Fibroblast of upper back skin (primary cell): ENCODE measurements at regions not wholly inside any gene's neighbourhood (a gene's known extent, or its start where the extent isn't known, plus 50 kb on each side); places are given as distances from the start of the nearest gene placed in this dataset.

Source experiments
- DNase-seq: peaks from one replicate; pipeline ENCODE4 v3.0.0-alpha.2; 2013

DNA sequence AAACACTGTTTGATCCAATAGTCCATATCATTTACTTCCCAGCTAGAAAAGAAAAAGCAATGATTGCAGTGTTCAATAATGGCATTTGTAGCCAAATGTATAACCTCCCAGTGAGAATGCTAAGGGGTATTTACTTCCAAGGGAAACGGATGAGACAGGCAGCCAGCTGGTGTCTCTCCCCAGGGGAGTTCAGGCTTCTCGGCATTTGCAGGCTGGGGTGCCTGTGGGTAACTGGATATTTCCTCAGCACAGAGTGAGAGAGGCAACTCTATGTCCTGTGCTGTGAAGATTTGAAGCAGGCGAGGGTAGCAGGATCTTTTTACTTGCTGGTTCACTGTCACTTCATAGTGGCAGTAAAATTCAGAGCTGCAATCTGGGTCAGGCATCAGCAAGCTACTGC, 1455.6 kb upstream of the TMEM132C start:
- DNase-seq: no peak

DNA sequence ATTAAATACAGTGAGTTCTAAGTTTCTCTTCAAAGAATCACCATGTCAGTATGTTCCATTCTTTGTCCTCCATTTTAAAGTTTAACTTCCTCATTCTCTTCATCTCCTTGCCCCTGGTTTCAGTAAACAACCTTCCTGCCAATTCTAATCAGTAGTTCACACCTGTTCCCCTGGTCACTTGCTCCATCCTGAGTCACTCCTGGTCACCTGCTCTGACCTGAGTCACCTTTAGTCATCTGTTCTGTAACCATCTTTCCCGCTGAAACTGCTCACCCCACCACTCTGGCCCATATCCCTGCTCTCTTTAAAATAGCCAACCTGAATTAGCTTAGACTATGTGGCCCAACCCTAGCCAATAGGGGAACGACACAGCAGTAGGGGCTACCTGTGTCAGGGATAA, 1447.4 kb upstream of the TMEM132C start:
- DNase-seq: no peak

DNA sequence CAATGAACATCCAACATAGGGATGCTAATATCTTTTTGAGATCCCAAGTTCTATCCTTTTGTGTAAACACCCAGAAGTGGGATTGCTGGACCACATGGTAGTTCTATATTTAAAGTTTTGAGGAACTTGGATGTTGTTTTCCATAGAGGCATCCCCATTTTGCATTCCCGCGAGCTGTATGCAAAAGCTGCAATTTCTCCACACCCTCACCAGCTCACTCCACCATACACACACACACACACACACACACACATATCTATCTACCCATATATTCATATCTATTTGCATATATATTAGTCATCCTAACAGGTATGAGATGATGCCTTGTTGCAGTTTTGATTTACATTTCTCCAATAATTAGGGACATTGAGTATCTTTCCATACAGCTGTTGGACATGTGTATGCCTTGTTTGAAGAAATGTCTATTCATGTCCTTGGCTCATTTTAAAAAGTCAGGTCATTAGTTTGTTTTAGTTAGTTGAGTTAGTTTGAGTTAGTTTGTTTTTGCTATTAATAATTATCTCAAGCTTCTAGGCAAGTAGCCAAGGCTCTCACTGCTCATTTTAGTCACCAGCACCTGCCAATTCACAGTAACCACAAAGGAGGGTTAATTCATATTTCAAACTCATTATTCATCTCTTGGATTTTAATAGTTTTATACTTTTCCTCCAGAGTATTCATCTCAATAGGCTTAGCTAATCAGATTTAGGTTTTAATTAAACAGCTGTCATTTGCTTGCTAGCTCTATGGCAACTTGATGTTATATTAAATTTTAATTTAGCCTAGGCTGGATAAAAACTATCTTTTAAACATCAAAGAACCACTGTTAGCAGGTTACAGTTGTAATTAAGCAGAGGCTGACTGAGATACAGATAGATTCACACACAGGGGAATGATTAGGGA, 1435.9 kb upstream of the TMEM132C start:
- no peak for DNase-seq

DNA sequence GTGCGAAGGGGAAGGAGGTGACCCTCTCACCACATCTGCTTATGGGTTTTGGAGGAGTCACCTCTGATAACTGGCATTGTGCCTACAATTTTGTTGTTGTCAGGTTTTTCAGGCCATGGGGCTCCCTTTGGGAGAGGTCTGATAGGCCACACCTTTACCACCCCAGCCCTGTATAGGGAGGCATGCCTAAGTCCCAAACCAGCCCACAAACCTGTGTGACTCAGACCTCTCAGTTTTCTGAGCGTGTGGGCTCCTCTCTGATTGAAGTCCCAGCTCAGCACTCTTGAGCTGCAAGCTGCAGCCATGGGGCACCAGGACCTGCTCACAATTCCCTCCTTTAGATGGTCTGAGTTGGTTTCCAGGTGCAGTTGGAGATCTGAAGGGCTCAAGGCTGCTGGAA, 1429.3 kb upstream of the TMEM132C start:
- DNase-seq: no peak

DNA sequence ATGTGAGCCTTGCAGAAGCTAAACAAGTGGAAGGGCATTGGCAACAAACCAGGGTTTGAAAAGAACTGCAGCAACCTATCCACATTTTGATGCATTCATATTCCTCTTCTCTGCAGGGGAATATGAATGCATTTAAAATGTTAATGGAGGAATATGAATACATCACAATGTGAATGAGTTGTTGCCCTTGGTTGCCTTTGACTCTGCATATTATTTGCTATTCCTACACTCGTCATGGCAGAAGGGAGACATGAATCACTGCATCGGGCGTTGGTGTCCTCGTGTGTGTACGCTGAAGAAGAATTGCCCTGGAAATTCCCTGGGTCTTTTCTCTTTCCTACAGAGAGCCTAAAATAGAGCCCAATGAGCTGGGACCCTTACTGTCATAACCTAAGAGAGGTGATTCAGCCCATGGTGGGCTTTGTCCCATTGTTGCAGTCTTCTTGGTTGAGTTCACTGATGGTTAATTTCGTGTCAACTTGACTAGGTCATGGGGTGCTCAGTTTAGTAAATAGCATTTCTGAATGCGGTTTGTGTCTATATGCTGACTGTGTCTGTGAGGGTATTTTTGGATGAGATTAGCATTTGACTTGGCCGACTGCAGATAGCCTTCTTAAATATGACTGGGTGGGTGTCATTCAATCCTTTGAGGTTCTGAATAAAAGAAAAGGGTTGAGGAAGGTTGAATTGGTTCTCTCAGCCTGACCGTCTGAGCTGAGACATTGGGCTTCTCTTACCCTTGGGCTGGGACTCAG, 1422.9 kb upstream of the TMEM132C start:
- no peak for DNase-seq

DNA sequence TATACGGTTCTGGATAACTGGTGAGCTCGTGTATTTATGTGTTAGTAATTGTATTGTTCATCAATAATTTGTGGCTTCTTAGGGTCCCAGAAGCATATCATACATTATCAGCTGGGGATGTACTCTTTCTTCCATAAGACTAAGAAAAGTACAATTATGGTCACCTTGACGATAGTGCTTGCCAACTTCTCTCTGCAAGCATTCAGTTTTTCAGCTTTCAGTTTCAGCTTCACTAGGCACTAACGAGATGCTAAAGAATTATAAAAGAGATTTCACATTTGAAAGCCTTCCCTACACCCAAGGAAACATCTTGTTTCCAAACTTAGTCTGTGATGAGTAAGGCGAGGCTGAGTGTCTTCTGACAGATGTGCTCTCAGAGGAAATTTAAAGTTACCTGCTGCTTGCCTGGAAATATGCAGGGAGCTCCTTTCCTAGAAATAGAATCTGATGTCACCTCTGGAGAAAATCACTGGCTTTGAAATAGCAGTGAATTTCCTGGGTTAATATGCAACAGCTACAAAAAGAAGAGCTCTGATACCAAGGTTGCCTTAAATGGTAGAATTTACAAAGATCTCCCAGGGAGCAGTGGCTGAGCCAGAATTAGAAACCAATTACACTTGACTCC, 1419.9 kb upstream of the TMEM132C start:
- no peak for DNase-seq

DNA sequence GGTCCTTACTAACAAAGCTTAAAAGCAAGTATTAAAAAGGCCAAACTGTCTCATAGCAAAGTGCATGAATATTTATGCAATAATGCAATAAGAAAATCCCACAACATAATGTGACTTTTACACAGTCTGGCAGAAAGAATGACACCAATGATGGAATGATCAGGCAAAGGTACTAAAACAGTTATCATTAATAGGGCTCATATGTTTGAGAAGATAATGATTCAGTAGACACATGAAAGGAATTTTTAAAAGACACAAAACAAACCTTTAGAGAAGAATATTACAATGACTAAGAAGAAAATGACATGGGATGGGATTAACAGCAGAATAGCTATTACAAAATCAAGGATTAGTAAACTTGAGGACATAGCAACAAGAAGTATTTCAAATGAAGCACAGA, 1411.2 kb upstream of the TMEM132C start:
- no peak for DNase-seq

DNA sequence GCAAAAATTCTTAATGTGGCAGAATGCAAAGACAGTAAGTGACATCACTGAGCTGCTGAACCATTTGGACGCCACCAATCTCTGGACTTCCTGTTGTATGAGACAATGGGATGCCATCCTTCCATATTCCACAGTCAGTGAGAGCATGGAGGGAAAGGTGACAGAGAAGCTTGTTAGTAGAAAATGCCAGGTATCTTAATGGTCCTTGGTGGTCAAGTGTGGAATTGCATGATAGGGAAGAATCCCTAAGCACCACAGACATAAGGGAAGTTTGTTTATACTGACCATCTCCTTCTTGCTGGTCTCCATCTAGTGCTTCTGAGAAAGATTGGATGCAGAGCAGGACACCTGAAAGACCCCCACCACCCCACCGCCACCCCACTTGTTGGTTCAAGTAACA, 1410.0 kb upstream of the TMEM132C start:
- no peak for DNase-seq

DNA sequence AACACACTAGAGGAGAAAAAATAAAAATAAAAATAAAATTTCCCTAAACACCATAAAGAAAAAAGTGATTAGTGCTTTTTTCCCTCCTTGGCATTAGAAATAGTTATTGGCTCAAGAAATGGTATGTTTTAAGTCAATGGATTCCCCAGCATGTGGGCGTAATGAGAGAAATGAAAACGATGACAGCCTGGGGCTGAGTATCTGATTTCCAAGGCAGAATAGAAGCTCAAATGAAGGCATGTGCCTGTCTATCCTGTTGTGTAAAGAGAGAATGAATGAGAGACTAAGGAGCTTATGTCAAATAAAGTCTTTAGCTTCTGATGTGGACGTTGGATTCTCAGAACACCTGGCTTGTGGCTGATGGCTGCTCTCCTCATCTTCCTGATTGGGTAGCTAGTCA, 1408.4 kb upstream of the TMEM132C start:
- no peak for DNase-seq

DNA sequence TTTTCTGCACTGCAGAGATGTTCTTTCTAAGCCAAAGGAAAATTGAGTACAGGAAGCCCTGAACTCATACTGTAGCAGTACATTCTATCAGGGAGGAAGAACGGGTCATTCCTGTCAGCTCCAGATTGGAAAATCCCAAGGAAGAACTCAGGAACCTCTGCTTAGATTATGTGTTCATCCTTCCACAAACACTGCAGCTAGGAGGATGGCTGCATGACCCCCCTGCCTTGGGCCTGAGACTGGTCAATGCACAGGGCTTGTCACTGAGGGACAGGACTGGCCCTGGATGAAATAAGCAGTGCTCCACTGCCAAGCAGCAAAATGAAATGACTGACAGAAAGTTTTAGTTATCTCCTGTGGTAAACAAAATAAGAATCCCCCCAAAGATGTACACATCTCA, 1406.8 kb upstream of the TMEM132C start:
- no peak for DNase-seq

DNA sequence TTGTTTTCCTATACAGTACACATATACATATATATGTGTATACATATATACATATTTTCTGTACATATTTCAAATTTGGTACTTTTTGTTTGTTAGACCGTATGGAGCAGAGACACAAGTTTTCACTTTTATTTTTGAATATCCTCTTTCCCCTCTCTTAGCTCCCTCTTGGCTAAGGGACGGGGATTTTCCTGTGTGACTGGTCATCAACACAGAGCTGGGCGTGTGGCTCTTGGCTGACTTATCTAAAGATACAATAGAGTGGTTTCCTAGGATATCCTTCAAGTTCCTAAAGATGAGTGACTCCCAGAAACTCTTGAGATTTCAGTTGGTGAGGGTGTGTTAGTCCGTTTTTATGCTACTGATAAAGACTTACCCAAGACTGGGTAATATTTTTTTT, 1404.5 kb upstream of the TMEM132C start:
- no peak for DNase-seq

DNA sequence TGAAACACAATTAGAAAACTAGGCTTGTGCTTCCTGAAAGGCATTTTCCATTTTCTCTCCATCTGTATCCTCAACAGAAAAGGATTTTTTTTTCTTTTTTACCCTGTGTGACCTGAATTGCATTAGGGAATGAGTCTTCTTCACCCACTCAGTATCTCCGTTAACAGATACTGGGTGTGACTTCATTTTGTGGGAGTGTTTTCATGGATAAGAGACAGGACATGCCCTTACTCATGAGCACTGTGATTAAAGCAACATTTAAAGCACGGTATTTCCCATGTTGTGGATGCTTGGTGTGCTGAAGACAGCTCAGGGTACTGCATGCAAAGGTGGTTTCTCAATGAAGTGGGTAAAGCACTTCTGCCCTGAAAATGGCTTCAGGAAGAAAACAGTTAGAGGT, 1397.3 kb upstream of the TMEM132C start:
- no peak for DNase-seq

DNA sequence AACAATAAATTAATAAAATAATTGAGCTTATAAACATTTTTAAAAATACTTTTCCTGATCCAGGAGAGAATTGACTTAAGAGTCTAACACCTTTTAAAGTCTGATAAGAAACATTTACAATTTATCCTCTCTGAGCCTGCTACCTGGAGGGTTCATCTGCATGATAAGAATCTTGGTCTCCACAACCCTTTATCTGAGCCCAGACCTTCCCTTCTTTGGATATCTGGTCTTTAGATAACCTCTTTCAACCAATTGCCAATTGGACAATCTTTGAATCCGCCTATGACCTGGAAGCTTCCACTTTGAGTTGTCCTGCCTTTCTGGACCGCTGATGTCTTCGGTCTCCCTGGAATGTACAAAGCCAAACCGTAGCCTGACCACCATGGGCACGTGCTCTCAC, 1393.3 kb upstream of the TMEM132C start:
- no peak for DNase-seq

DNA sequence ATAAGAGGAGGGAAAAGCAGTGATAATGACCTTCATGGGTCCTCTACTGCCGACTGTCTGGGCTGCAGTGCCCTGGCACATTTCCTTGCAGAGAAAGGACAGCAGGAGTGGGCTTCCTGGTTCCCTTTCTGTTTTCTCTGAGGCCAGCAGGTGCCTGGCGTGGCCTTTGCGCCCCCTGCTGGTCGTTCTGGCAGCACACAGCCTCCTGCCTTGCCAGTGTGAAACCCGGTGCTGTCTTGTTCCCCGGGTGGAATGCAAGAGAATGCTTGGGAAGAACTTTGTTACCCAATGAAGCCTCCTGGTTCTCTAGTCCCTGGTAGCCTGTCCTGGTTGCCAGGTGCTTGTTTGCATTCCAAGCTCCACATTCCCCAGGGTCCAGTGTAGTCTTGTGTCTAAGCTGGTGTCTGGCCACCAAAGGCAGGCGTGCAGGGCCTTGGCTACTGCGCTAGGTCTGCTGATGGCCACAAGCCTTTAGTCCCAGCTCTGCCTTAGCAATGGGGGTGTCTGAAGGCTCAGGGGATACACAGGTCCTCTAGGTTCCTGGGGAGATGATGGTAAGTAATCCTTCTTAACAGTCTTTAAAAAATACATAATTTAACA, 1392.4 kb upstream of the TMEM132C start:
- DNase-seq: peak; percentile 3

DNA sequence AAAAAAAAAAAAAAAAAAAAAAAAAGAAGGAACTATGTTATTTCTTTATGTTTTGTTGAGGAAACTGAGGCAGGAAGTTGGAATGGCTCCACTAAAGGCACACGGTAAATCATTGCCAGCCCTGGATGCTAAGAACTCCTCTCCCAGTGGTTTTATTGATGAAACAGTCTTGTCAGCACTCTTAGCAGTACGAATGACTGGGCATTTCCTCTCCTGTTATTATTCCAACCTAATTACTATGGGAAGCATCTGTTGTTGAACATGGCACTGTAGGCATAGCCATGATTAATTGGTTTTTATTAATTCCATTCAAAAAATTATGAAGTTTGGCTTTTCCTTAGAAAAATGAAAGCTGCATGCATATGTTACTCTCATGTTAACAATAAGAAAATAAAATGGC, 1387.1 kb upstream of the TMEM132C start:
- DNase-seq: no peak

DNA sequence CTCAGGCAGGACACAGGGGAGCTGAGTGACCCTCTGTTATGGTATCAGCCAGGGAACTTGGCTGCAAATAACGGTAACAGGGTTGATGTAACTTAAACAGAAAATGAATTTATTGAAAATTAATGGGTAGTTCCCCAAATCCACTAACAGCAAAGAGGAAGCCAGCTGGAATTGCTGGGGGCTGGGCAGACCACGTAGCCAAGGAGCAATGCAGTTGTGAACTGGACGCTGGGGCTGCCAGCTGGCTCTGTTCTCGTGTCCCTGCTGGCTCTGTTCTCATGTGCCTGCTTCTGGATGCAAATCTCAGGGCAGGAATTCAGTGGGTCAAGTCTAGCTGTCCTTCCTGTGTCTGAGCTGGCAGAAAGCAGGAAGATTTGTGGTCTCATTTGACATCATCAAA, 1383.3 kb upstream of the TMEM132C start:
- DNase-seq: no peak

DNA sequence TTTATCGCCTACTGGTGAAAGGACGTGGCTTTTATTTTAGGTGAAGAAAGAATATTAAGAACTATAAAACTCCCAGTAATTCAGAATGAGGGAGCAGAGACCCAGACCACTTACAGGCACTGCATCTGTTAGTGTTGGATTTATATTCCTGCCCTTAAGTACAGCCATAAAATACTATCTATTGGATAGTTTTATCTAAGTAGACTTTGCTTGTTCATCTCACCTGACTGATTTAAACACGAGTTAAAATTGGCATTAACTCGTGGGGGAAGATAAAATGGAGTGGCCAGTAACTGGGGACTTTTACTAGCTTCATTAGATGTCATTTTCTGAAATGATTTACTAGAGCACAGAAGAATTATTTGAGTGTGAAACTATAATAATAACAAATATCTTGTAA, 1377.5 kb upstream of the TMEM132C start:
- no peak for DNase-seq

DNA sequence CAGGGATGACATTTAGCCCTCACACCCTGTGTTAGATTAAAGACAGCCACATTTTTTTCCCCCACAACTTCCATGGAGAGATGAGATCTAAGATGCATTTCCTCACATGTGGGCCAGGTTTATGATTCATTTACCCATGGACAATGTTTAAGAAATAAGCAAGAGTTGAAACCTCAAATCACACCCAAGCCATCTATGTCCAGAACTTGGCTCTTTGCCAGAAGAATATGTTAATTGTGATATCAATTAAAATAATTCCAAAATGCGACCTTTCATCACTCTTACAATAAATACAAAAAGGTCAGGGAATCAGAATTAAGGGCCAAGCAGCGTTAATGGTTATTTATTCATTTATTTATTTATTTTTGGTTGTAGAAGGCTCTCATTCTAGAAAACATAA, 1376.9 kb upstream of the TMEM132C start:
- no peak for DNase-seq

DNA sequence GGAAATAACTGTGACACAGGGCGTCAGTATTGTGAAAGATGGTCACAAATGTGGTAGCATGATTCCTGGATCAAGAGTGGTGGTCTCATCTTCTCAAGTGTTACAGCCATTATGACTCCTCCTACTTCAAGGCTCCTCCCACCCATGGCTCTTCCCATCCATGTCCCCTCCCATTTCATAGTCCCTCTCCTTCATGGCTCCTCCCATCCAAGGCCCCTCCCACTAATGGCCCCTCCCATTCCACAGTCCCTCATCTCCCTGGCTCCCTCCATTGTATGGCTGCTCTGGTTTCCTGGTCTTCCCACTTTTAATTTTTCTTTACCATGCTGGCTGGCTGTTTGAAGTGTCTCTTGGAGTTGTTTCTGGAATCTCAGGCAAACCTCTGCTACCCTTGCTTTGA, 1375.2 kb upstream of the TMEM132C start:
- DNase-seq: no peak

DNA sequence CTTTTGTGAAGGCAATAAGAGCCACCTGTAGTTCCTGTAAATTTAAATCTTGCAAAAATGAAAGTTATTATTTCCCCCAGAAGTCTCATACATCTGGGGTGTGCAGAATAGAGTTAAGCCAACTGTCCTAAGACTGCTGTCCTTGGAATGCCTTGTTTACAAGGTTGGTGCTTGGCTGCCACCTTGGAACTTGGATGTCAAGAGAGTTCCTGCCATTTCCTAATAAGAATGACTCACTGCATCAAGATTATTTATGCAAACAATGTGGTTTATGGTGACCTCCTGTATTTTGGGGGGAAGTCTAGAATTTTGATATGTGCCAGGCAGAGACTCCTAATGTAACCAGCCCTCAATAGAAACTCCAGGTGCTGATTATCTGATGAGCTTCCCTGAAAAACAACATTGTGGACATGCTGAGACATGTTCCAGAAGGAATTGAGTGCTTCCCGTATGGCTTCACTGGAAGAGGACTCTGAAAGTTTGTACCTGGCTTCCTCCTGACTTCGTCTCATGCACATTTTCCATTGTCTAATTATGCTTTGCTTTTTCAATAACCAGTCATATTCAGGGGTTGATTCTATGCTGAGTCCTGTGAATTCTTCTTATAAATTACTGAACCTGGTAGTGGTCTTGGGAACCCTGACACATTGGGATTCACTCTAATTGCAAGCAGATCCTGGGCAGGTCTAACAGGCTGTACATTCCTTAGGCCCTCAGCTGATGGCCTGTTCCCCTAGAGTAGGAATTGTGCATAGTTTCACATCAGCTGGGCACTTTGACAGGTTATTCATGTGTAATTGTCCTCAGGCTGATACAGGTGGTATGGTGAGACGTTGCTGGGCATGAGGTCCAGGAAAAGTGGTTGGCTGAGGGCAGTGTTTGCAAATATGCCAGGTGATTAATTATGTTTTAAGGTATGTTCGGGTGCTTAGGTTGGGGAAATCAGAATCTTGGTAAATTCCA, 1370.7 kb upstream of the TMEM132C start:
- DNase-seq: no peak

DNA sequence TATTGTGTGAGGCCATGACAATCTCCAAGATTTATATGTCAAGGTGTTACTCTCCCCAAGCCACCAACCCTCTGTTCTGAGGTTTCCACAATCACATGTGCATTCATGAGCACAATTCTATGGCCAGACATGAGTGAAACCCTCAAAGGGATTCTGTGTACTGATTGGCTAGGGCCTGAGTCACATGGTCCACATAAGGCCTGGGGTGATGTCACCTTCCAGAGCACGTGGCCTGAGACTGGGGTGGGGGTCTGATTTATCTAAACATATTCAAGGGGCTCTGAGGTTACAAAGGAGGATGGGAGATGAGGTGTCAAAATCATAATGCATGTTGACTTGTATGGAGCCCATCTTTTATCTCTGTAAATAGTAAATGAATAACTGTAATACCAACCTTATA, 1369.9 kb upstream of the TMEM132C start:
- DNase-seq: no peak

DNA sequence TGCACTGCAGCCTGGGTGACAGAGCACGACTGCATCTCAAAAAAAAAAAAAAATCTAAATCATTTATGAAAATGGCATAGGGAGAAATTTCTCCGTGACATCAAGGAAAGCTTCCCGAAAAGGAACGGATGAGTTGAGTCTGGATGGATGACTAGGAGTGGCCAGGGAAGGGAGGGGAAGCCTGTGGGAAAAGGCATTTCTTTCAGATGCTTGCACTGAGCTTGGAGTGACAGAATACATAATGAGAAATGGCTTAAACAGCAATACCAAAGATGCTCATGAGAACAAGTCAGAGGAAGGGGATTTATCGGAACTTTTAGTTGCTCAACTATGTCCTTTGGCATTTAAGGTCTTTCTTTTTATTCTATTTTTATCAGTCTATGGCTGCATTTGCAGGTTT, 1369.2 kb upstream of the TMEM132C start:
- no peak for DNase-seq
